ENCODE measurements at regions not wholly inside any gene's neighbourhood (a gene's known extent, or its start where the extent isn't known, plus 50 kb on each side); places are given as distances from the start of the nearest gene placed in this dataset.

- TF ChIP-seq CTCF (IDR thresholded peaks at IDR 0.05): no peak
- TF ChIP-seq POLR2A (IDR thresholded peaks at IDR 0.05): no peak
Observed at GRCh38 chr3:30162579-30162978, 443.8 kb upstream of the TGFBR2 start.
